Activated naive CD4-positive, alpha-beta T cell treated with anti-CD3 and anti-CD28 coated beads, Interleukin-2, amount 50 U/mL, for 24 hours (primary cell): ENCODE measurements at regions not wholly inside any gene's neighbourhood (a gene's known extent, or its start where the extent isn't known, plus 50 kb on each side); places are given as distances from the start of the nearest gene placed in this dataset.
A peak's percentile ranks its signal among the peaks of the same experiment; 100 is the strongest.

Experiments used
- H3K27ac Mint-ChIP-seq: one replicate; pipeline ENCODE4 v1.8.0; 2021; ENCODE audit warnings: mild to moderate bottlenecking, mixed read lengths
- H3K27me3 Mint-ChIP-seq: one replicate; pipeline ENCODE4 v1.8.0; 2021; ENCODE audit warnings: mixed read lengths
- H3K36me3 Mint-ChIP-seq: one replicate; pipeline ENCODE4 v1.8.0; 2021; ENCODE audit warnings: mixed read lengths
- H3K4me1 Mint-ChIP-seq: one replicate; pipeline ENCODE4 v1.8.0; 2021; ENCODE audit warnings: mixed read lengths
- H3K4me3 Mint-ChIP-seq: one replicate; pipeline ENCODE4 v1.8.0; 2021; ENCODE audit warnings: mild to moderate bottlenecking, mixed read lengths
- H3K9me3 Mint-ChIP-seq: one replicate; pipeline ENCODE4 v1.8.0; 2021; ENCODE audit warnings: mixed read lengths

DNA sequence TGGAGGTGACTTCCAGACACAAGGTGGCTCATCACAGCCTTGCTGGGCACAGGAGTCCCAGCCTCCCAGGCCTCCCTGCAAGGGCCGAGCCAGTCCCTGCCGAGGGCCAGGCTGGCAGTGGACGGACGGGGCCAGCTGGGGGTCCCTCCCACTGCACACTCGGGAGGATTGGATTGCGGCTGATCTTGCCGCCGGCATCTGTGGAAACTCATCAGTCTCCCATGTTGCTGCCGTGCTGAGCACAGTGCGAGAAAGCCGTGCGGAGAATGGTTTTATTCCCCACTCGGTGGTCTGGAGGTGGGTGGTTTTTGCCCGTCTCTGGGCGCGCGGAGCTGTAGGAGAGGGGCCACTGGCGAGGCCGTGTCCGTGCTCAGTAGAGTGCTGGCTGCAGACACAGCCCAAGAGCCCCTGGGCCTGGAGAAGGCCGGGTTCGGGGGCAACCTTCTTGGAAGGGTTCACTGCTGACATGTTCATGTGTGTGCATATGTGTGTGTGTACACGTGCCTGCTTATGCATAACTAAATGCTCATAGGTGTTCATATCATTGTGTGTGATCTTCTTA lies 1246.4 kb downstream of the BRD1 start:
- Mint-ChIP-seq H3K9me3 (no peaks in the 10 kb centered on the region), H3K27ac (no peak overlapping the region), H3K4me3 (no peak overlapping the region), H3K27me3 (peaks cover 10% of the 10 kb centered on the region), H3K36me3 (no peaks in the 10 kb centered on the region), H3K4me1 (no peaks in the 10 kb centered on the region)

DNA sequence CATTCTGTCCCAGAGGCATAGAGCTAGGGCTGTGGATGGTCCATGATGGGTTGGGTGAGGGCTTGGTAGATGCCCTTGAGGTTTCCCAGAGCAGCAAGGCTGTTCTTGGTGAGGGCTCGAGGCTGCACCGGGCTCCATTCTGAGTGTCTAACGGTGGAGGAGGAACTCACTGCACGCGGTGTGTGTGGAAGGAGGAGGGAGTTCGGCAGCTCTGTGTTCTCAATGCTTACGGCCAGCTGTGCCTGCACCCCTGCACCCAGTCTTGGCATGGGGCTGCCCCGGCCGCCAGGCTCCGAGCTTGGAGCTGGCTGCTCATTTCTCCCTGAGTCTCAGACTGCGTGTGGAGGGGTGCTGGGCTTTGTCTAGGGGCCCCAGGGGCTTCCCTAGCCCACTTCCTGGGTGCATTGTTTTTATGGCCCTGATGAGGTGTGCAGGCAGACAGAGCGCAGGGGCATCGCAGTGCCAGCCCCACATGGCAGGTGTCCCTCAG lies 1247.1 kb downstream of the BRD1 start:
- H3K36me3 Mint-ChIP-seq = no peaks in the 10 kb centered on the region
- H3K4me1 Mint-ChIP-seq = no peaks in the 10 kb centered on the region
- H3K9me3 Mint-ChIP-seq = no peaks in the 10 kb centered on the region
- no peak overlapping the region for H3K4me3 Mint-ChIP-seq
- H3K27ac Mint-ChIP-seq = no peak overlapping the region
- H3K27me3 Mint-ChIP-seq = peaks cover 10% of the 10 kb centered on the region

DNA sequence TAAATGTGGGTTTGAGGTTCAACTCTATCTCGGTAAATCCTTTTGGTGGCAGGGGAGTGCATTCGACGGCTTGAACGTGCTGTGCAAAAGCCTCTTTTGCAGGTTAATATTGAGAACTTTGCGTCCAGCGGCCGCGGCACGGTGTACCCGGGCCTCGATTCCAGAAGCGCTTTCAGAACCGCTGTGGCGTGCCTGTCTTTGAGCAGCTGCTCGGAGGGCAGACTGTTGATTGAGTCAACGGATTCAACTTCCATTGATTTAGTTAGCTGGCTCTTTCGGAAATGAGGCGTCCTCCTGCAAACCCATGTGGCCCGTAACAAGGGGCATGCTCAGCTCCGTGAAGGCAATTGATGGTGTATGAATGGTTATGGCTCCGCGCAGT lies 1247.8 kb downstream of the BRD1 start:
- Mint-ChIP-seq H3K9me3 (no peaks in the 10 kb centered on the region), H3K27ac (no peak overlapping the region), H3K4me3 (no peak overlapping the region), H3K36me3 (no peaks in the 10 kb centered on the region), H3K4me1 (no peaks in the 10 kb centered on the region), H3K27me3 (peaks cover 10% of the 10 kb centered on the region)

DNA sequence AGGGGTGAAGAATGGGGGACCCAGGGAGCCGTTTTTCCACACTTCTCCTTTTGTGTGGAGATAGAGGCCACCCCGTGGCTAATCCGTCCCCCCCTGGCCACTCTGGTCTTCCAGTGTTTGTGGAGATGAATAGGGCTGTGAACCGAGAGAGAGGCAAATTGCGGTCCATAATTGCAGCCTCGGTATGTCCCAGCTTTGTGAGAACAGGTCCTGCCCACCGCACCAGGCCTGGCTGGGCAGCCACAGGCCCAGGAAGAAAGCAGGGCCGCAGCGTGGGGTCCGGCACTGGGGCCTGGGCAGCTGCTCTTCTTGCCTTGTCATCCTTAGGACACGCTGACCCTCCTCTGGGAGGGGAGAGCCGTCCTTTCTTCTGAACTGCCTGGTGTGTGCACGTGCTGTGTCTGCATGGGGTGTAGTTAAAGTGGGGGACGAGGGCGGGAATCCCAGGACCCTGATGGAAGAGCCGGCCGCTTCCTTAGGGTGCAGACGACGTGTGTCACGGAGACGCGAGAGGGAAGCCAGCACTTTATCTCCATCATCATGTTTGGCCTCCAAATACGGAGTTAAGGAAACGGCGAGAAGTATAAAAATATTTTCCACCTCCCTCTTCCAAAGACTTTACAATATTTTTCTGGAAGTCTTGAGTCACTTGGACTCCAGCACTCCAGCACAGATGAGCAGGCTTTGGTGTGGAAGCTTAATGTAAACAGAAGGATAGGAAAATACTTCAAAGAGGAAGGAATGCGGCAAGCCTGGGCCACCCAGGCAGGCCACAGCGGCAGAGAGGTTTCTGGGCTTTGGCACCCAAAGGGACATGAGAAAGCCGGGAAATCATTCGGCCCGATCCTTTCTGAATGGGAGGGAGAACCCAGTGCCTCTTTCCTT lies 1248.4 kb downstream of the BRD1 start:
- Mint-ChIP-seq H3K36me3 (no peaks in the 10 kb centered on the region), H3K4me1 (no peaks in the 10 kb centered on the region), H3K9me3 (no peaks in the 10 kb centered on the region), H3K27me3 (peaks cover 13% of the 10 kb centered on the region), H3K4me3 (no peak overlapping the region), H3K27ac (no peak overlapping the region)

DNA sequence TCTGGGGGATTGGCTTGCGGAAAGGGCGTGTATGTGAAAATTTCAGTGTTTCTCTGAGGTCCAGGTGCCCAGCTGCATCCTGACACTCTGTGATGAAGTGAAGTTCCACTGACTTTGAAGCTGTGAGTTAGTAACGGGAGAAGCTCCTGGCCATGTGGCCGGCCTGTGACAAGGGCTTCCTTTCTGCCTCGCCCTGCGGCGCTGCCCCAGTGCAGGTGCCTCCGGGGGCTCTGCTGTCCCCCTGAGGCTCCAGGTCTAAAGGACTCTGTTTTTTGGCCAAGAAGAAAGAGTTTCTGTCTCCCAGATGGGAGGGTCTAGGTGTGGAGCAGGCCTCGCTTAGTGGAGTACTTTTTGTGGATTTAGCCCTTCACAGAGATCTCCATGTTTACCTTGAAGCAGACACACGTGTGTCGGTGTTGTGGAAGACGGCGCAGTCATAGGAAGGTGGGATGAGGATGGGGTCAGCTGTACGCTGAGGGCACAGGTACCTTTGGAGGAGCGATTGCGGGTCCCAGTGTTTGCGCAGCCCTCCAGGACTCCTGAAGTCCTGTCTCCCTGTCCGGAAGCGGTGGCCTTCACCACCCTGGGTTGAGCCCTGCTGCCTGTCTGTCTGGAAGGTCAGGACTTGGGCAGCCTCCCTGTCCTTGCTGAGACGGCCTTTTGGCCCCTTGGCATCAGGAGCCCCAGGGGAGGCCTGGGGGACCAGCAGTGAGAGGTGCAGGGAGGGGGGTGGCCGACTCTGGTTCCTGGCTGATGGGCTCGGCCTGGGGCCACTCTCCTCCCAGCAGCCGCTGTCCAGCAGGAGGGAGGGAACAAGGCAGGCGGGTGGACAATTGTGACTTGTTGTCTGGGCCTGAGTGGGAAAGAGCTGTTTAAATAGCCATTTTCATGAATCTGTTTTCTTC lies 1249.3 kb downstream of the BRD1 start:
- Mint-ChIP-seq H3K4me1 (no peaks in the 10 kb centered on the region), H3K36me3 (no peaks in the 10 kb centered on the region), H3K27me3 (peaks cover 17% of the 10 kb centered on the region), H3K27ac (no peak overlapping the region), H3K9me3 (no peaks in the 10 kb centered on the region), H3K4me3 (no peak overlapping the region)

DNA sequence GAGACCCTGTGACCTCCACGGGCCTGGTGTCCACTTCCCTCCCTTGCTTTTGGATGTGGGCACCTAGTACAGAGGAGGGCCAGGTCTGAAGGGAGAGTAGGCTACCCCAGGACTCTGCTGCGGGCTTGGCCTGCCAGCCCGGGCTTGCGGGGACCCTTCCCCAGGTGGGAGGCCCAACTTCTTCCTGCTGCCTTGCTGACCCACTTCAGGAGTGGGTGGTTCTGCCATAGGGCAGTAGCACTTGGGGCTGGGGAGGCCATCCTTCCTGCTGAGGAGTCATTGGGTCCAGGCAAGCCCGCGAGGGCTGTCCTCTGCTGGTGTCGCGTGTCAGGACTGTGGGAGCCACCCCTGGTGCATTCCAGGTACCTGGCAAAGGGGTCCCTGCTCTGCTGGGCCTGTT lies 1250.0 kb downstream of the BRD1 start:
- Mint-ChIP-seq H3K27me3 (peaks cover 17% of the 10 kb centered on the region), H3K4me3 (no peak overlapping the region), H3K27ac (no peak overlapping the region), H3K9me3 (no peaks in the 10 kb centered on the region), H3K36me3 (no peaks in the 10 kb centered on the region), H3K4me1 (no peaks in the 10 kb centered on the region)

DNA sequence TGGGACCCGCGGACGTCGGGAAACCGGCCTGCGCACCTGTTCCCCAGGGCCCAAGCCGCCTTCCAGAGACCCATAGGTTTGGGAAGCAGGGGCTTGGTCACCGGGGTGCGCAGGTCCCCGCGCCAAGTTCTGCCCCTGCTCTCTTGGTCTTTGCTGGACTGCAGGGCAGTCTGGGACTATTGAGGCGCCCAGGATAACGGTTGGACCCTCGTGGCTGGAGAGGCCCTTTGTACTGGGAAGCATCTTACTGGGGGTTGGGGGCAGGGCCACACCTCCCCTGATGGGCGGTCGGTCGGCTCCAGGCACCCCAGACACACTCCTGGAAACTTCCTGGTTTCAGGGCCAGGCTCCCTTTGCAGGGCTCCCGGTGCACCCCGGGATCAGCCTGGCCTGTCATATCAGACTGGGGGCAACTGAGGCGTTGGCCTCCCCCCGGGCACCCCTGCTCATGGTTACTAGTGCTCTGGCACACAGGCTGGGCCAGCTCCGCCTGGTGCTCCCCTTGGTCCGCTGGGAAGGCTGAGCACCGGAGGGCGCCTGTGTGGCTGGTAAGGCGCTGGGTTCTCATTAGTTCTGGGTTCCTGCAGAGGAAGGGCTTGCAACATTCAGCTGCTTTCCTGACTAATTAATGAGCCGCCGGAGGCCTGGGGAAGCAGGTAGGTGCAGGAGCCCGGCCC lies 1250.5 kb downstream of the BRD1 start:
- Mint-ChIP-seq H3K4me3 (no peak overlapping the region), H3K9me3 (peaks cover 5% of the 10 kb centered on the region), H3K36me3 (no peaks in the 10 kb centered on the region), H3K27ac (no peak overlapping the region), H3K27me3 (peaks cover 19% of the 10 kb centered on the region), H3K4me1 (no peaks in the 10 kb centered on the region)

DNA sequence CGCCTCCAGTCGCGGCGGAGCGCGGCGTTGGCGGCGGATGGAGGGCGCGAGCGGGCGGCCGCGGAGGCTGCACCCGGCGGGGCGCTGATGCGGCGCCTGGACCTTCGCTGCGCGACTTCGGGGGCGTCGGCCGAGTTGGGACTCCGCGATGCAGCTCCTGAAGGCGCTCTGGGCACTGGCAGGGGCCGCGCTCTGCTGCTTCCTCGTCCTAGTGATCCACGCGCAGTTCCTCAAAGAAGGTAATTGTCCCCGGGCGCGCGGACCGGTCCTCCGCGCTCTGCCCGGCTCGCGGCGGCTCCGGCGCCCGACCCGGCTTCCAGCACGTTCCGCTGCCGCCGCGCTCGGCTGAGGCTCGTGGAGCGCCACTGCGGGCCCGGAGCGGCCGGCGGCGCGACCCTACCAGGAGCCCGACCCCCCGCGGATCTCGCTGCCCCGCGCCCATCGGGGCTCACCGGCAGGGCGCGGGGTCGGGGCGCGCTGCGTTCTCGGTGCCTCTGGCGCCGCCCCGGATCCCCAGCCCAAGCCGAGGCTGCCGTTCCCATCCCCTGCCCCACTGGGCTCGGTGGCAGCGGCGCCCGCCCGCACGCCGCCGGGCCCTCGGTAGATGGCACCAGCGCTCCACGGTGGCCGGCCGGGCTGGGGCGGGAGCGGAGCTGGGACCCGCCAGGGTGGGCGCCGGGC lies 1251.2 kb downstream of the BRD1 start:
- Mint-ChIP-seq H3K27me3 (peaks cover 19% of the 10 kb centered on the region), H3K9me3 (peaks cover 10% of the 10 kb centered on the region), H3K4me1 (no peaks in the 10 kb centered on the region), H3K27ac (no peak overlapping the region), H3K4me3 (no peak overlapping the region), H3K36me3 (peaks cover 3% of the 10 kb centered on the region)

DNA sequence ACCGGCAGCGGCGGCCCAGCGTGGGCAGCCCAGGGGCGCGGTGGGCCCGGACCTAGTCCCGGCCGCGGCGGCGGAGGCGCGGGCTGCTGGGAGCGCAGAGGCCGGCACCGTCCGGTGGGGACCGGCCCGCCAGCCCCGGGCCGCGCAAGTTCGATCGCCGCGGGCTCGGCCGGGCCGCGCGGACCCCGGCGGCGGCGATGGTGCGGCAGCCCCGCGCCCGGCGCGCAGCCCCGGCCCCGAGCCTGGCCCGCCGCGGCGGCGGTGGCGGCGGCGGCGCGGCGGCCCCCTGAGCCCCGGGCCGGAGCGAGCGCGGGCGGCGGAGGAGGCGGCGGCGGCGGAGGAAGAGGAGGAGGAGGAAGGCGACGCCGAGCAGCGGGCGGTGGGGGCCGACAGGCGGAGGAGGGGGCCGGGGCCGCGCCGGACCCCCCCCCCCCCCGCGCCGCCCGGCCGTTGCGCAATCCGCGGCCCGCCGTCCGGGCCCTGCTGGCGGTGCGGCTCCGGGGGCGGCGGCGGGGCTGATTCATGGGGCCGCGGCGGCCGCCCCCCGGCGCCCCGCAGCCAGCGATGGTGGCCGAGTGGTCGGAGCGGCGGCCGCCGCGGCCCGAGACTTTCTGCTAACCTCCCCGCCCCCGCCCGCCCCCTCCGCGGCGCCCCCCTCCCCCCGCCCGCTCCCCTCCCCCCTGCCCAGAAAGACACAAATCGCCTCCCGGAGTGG lies 1251.9 kb downstream of the BRD1 start:
- H3K4me1 Mint-ChIP-seq = no peaks in the 10 kb centered on the region
- no peak overlapping the region for H3K27ac Mint-ChIP-seq
- peaks cover 3% of the 10 kb centered on the region for H3K36me3 Mint-ChIP-seq
- peaks cover 19% of the 10 kb centered on the region for H3K27me3 Mint-ChIP-seq
- no peak overlapping the region for H3K4me3 Mint-ChIP-seq
- H3K9me3 Mint-ChIP-seq = peaks cover 12% of the 10 kb centered on the region

DNA sequence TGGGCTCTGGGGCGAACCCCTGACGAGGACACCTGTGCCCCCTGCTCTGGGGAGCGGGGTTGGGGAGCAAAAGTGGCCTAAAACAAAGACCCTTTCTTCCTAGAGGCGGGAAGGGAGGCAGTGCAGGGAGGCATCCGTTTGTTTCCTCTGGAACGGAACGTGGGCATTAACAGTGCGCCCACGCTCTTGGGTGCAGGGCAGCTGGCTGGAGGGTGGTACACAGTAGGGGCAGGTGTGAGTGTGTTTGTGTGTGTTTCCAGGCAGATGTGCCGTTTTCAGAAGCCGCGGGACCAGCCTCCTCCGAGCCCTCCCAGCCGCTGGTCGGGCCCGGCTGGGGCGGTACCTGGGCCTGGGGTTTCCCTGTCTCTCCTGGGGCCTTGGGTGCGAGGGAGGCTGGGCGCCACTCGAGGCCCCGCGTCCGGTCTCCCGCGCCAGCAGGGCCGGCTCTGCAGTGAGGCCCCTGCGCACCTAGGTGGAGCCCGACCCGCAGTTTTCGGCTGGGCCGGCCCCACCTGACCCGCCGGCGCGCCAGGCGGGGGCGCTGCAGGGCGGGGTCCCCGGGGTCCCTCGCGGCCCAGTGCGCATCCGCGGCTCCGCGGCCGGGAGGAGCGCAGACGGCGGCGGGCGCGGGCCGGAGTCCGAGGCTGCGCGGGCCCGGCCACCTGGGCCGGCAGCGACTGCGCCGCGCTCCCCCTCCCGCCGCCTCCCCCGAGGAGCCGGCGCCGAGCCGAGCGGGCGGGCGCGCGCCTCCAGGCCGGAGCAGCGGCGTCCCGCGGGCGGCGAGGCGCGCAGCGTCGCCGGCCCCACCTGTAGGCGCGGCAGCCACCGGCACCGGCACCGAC lies 1252.7 kb downstream of the BRD1 start:
- Mint-ChIP-seq H3K27ac (no peak overlapping the region), H3K4me3 (peak overlapping the region; percentile 48)

DNA sequence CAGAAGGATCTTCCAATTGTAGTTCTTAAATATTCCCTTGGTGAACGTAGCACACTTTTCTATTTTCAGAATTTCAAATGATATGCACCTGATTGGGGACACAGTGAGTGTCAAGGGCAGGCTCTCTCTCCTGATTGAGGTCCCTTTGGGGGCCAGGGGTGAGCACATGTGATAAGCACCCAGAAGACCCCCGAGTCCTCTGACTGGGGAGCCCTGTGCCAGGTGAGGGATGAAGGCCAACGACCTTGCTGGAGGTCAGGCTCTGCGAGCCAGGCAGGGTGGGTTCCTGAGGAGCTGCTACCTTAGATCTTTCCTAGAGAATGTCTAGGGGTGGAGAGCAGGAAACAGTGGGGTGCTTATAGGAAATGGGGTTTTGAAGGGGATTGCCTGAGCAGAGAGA lies 1253.9 kb downstream of the BRD1 start:
- Mint-ChIP-seq H3K27me3 (peaks cover 22% of the 10 kb centered on the region), H3K4me1 (no peaks in the 10 kb centered on the region), H3K4me3 (peak overlapping the region; percentile 30)

More for the DNA sequence above, 1252.7 kb downstream of the BRD1 start:
- H3K4me1 Mint-ChIP-seq = no peaks in the 10 kb centered on the region
- H3K36me3 Mint-ChIP-seq = peaks cover 3% of the 10 kb centered on the region
- H3K9me3 Mint-ChIP-seq = peaks cover 20% of the 10 kb centered on the region
- peaks cover 23% of the 10 kb centered on the region for H3K27me3 Mint-ChIP-seq

DNA sequence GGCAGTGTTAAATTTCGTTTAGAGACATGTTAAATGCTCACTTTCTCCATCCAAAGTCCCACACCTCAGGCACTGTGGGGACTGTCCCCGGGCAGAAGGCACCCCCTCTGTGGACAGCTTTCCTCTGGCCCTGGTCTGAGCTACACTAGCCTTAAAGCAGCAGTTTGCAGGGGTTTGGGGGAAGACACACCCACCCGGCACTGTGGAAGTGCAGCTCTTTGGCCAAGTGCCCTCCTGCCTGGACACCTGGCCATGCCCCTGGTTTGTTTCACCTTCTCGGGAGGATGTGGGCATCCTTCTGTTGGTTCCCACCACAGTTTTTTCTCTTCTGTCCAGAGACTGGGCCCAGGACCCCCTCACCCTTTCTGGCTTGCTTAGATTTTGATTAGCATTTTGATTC lies 1254.7 kb downstream of the BRD1 start:
- Mint-ChIP-seq H3K4me1 (no peaks in the 10 kb centered on the region), H3K27me3 (peaks cover 24% of the 10 kb centered on the region), H3K36me3 (peaks cover 3% of the 10 kb centered on the region), H3K9me3 (peaks cover 20% of the 10 kb centered on the region), H3K27ac (no peak overlapping the region), H3K4me3 (no peak overlapping the region)

More for the DNA sequence above, 1253.9 kb downstream of the BRD1 start:
- H3K27ac Mint-ChIP-seq = no peak overlapping the region
- peaks cover 3% of the 10 kb centered on the region for H3K36me3 Mint-ChIP-seq
- H3K9me3 Mint-ChIP-seq = peaks cover 20% of the 10 kb centered on the region

DNA sequence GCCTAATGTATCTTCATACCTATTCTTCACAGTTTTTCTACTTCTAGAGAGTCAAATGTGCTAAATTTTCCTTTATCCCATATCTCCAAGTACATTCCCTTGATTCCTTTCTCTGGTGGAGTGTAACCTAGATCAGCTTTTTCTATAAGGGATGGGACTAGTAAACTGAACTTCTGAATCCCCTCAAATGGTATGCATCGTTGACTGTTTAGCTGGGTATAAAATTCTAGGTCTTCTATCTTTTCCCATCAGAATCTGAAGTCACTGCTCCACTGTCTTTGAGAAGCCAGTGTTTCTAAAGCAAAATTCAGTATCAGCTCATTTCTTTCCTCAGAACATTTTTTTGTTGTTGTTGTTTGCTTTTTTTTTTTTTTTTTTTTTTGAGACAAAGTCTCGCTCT lies 1256.8 kb downstream of the BRD1 start:
- H3K4me1 Mint-ChIP-seq = no peaks in the 10 kb centered on the region
- no peak overlapping the region for H3K27ac Mint-ChIP-seq
- H3K36me3 Mint-ChIP-seq = peaks cover 3% of the 10 kb centered on the region
- H3K27me3 Mint-ChIP-seq = peaks cover 20% of the 10 kb centered on the region
- peaks cover 20% of the 10 kb centered on the region for H3K9me3 Mint-ChIP-seq
- H3K4me3 Mint-ChIP-seq = no peak overlapping the region
